IPS-20b (cell line): ENCODE measurements at regions not wholly inside any gene's neighbourhood (a gene's known extent, or its start where the extent isn't known, plus 50 kb on each side); places are given as distances from the start of the nearest gene placed in this dataset.
"Not testable (repeated sequence)": the region's sequence is repeated elsewhere in the genome, so short reads cannot be mapped to it uniquely, and the experiment has no call there.

Experiments
- H3K27ac ChIP-seq: one replicate; pipeline ENCODE4 v1.5.1; 2013; ENCODE audit warnings: low read length
- H3K27me3 ChIP-seq: 2 replicates; pipeline ENCODE4 v1.6.1; 2013; ENCODE audit warnings: mild to moderate bottlenecking, low read length, inconsistent platforms; ENCODE audit not compliant: insufficient read depth
- H3K36me3 ChIP-seq: 2 replicates; pipeline ENCODE4 v1.6.1; 2013; ENCODE audit warnings: low read depth, mild to moderate bottlenecking, inconsistent platforms, low read length, moderate library complexity; ENCODE audit not compliant: insufficient read depth
- H3K4me1 ChIP-seq: 2 replicates; pipeline ENCODE4 v1.6.1; 2013; ENCODE audit warnings: mild to moderate bottlenecking, control low read depth, inconsistent platforms, low read length, moderate library complexity; ENCODE audit not compliant: insufficient read depth
- H3K4me3 ChIP-seq: 2 replicates; pipeline ENCODE4 v1.5.1; 2013; ENCODE audit warnings: mild to moderate bottlenecking, low read length, inconsistent platforms
- H3K9ac ChIP-seq: 2 replicates; pipeline ENCODE4 v1.6.1; 2013; ENCODE audit warnings: low read depth, mild to moderate bottlenecking, inconsistent platforms, low read length, moderate library complexity
- H3K9me3 ChIP-seq: 2 replicates; pipeline ENCODE4 v1.6.1; 2013; ENCODE audit warnings: mild to moderate bottlenecking, low read depth, low read length, inconsistent platforms; ENCODE audit not compliant: insufficient read depth

- no peaks in the 10 kb centered on the region for H3K27me3 ChIP-seq
- H3K36me3 ChIP-seq: no peaks in the 10 kb centered on the region
- no peak overlapping the region for H3K27ac ChIP-seq
- H3K9ac ChIP-seq: no peak overlapping the region
- H3K9me3 ChIP-seq: no peaks in the 10 kb centered on the region
- no peak overlapping the region for H3K4me3 ChIP-seq
- H3K4me1 ChIP-seq: no peaks in the 10 kb centered on the region
Measured at GRCh38 chr15:87569581-87569980, 687.0 kb downstream of the NTRK3 start.

DNA sequence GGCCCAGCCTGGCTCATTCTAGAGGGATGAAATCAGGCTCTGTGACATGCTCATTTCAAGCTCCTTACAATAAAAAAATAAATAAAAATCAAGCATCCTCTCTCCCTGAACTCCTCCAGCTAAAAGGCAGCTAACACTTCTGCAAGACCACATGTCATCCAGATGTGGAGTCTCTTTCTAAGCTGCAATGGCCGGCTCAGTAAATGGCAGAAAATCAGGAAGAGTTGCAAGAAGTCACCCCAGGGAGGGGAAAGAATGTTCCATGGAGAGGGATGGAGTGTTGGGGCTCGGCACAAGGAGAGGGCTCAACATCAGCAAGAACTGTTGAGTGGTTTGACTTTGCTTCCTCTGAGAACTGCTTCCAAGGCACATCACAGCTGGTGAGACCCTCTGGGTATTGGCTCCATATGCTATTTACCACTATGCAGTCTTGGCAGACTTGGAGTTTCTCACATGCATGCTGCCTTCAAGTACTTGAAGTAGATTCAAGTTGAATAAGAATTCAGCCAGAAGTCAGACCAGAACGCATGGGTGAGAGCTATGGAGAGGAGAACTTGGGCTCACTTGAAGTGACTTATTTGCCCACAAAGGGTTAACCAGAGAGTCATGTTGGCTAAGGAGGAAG, 689.0 kb downstream of the NTRK3 start:
- H3K9ac ChIP-seq: no peak overlapping the region
- H3K27ac ChIP-seq: no peak overlapping the region
- no peaks in the 10 kb centered on the region for H3K4me1 ChIP-seq
- no peaks in the 10 kb centered on the region for H3K27me3 ChIP-seq
- H3K4me3 ChIP-seq: no peak overlapping the region
- no peaks in the 10 kb centered on the region for H3K36me3 ChIP-seq
- no peaks in the 10 kb centered on the region for H3K9me3 ChIP-seq

- no peak overlapping the region for H3K27ac ChIP-seq
- H3K36me3 ChIP-seq: no peaks in the 10 kb centered on the region
Measured at GRCh38 chr15:87566236-87566635, 690.3 kb downstream of the NTRK3 start.

DNA sequence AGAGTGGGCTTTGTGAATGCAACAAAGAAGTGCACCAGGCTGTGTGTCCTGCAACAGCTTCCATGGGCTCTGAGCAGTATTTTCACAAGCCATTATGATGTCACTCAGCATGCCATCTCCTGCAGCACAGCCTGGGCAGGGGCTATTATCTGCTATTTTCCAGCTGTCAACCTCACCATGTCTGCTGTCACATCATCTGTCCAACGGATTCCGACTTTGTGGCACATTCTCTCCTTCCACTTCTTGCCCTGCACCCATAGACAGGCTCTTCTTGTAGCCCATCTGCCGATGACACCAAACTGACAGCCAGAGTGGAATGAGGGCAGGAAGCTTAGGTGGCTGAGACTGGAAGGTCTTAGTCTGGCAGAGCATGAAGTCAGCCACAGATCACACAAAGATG, 691.9 kb downstream of the NTRK3 start:
- Histone ChIP-seq H3K27ac (no peak overlapping the region), H3K36me3 (no peaks in the 10 kb centered on the region), H3K27me3 (no peaks in the 10 kb centered on the region), H3K4me1 (no peaks in the 10 kb centered on the region), H3K4me3 (no peak overlapping the region), H3K9me3 (no peaks in the 10 kb centered on the region), H3K9ac (no peak overlapping the region)

More at GRCh38 chr15:87566236-87566635, 690.3 kb downstream of the NTRK3 start:
- H3K9ac ChIP-seq: no peak overlapping the region
- no peaks in the 10 kb centered on the region for H3K27me3 ChIP-seq
- H3K4me3 ChIP-seq: no peak overlapping the region
- H3K4me1 ChIP-seq: no peaks in the 10 kb centered on the region
- no peaks in the 10 kb centered on the region for H3K9me3 ChIP-seq

DNA sequence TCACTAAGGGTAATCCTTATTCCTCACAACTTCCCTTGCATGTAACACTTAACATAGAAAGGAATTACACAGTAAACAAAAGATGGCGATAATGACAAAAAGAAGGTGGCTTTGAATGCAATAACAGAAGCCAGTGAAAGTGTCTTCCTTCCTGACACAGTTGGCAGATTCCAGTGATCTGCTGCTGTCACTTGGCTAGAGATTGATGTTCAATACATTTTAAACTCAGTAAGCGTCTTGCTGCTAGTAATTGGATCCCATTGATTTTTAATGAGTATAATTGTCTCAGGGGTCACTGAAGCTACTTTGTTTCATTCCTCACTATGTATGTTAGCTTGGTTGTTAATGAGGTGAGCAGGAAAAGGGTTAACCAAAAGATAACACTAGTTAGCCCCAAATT, 692.7 kb downstream of the NTRK3 start:
- Histone ChIP-seq H3K36me3 (no peaks in the 10 kb centered on the region), H3K27me3 (no peaks in the 10 kb centered on the region), H3K4me1 (no peaks in the 10 kb centered on the region), H3K27ac (no peak overlapping the region), H3K4me3 (no peak overlapping the region), H3K9me3 (no peaks in the 10 kb centered on the region), H3K9ac (no peak overlapping the region)

GRCh38 chr15:87562203-87562602, 694.3 kb downstream of the NTRK3 start:
- Histone ChIP-seq H3K36me3 (no peaks in the 10 kb centered on the region), H3K9ac (no peak overlapping the region), H3K27me3 (no peaks in the 10 kb centered on the region), H3K4me1 (no peaks in the 10 kb centered on the region), H3K4me3 (no peak overlapping the region), H3K27ac (no peak overlapping the region), H3K9me3 (no peaks in the 10 kb centered on the region)

GRCh38 chr15:87561641-87562040, 694.9 kb downstream of the NTRK3 start:
- H3K27me3 ChIP-seq: no peaks in the 10 kb centered on the region
- no peak overlapping the region for H3K4me3 ChIP-seq
- no peak overlapping the region for H3K27ac ChIP-seq
- H3K9me3 ChIP-seq: no peaks in the 10 kb centered on the region
- no peak overlapping the region for H3K9ac ChIP-seq
- no peaks in the 10 kb centered on the region for H3K36me3 ChIP-seq
- H3K4me1 ChIP-seq: no peaks in the 10 kb centered on the region

GRCh38 chr15:87557881-87558280, 698.7 kb downstream of the NTRK3 start:
- no peak overlapping the region for H3K9ac ChIP-seq
- H3K9me3 ChIP-seq: no peaks in the 10 kb centered on the region; the same call in 1 of the 2 replicates
- H3K4me1 ChIP-seq: no peaks in the 10 kb centered on the region
- no peak overlapping the region for H3K4me3 ChIP-seq
- H3K27ac ChIP-seq: no peak overlapping the region
- H3K27me3 ChIP-seq: no peaks in the 10 kb centered on the region
- no peaks in the 10 kb centered on the region for H3K36me3 ChIP-seq

- Histone ChIP-seq H3K4me3 (no peak overlapping the region), H3K36me3 (no peaks in the 10 kb centered on the region), H3K27ac (no peak overlapping the region), H3K27me3 (no peaks in the 10 kb centered on the region), H3K9me3 (no peaks in the 10 kb centered on the region; the same call in 1 of the 2 replicates), H3K9ac (no peak overlapping the region), H3K4me1 (no peaks in the 10 kb centered on the region)
Measured at GRCh38 chr15:87556886-87557285, 699.7 kb downstream of the NTRK3 start.

DNA sequence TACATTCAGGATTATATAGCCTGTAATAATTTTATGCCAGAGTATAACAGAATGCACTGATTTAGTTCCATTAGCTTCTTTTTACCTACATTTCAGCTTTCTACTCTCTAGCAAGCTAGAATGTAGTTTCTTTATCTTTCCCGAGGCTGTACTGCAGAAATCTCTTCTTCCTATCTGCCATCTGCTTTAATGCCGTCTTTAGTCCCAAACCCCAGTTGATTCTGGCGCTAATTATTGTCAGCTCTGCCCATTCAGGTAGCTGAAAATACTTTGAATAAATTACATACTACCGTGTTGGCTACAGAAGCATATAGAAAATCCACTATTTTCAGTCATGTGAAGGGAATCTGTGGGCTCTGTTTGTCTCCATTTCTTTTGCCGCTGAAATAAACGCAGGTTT, 706.7 kb downstream of the NTRK3 start:
- Histone ChIP-seq H3K27ac (no peak overlapping the region), H3K27me3 (no peaks in the 10 kb centered on the region), H3K4me3 (no peak overlapping the region), H3K36me3 (no peaks in the 10 kb centered on the region), H3K4me1 (no peaks in the 10 kb centered on the region), H3K9me3 (no peaks in the 10 kb centered on the region; the same call in 1 of the 2 replicates), H3K9ac (no peak overlapping the region)

- no peaks in the 10 kb centered on the region for H3K4me1 ChIP-seq
- H3K9ac ChIP-seq: no peak overlapping the region
- H3K27ac ChIP-seq: no peak overlapping the region
- H3K4me3 ChIP-seq: no peak overlapping the region
- H3K27me3 ChIP-seq: no peaks in the 10 kb centered on the region
- H3K36me3 ChIP-seq: no peaks in the 10 kb centered on the region
- no peaks in the 10 kb centered on the region for H3K9me3 ChIP-seq
Measured at GRCh38 chr15:87549296-87549695, 707.2 kb downstream of the NTRK3 start.

DNA sequence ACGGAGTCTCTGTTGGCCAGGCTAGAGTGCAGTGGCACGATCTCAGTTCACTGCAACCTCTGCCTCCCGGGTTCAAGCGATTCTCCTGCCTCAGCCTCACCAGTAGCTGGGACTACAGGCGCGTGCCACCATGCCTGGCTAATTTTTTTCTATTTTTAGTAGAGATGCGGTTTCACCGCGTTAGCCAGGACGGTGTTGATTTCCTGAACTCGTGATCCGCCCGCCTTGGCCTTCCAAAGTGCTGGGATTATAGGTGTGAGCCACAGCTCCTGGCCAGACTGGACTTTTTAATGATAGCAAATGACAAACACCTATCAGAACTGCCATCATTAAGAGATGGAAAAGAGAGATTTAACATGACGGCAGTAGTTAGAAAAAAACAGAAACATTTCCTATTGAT, 707.9 kb downstream of the NTRK3 start:
- H3K4me3 ChIP-seq, H3K9ac ChIP-seq, H3K27ac ChIP-seq, H3K4me1 ChIP-seq, H3K27me3 ChIP-seq, H3K36me3 ChIP-seq, H3K9me3 ChIP-seq: not testable (repeated sequence)
